Ovary (tissue), 7 donors: ENCODE measurements at regions not wholly inside any gene's neighbourhood (a gene's known extent, or its start where the extent isn't known, plus 50 kb on each side); places are given as distances from the start of the nearest gene placed in this dataset.

Source experiments
- DNase-seq, 5 donors: peaks; one replicate each; pipeline ENCODE4 v3.0.0-alpha.2; 2019 to 2020
- H3K27ac ChIP-seq, 2 donors: fragments of 200-600 bp; one replicate each; pipeline versions ENCODE4 v1.5.1 to v1.8.0; 2019 to 2022
- H3K27me3 ChIP-seq: fragments of 200-600 bp; one replicate; pipeline ENCODE4 v1.8.0; 2022
- H3K36me3 ChIP-seq: fragments of 200-600 bp; sonication (generic); one replicate; pipeline ENCODE4 v1.5.1; 2019
- H3K4me1 ChIP-seq: one replicate; pipeline ENCODE4 v1.8.1; 2013; ENCODE audit warnings: mild to moderate bottlenecking, moderate library complexity; ENCODE audit not compliant: insufficient read depth
- H3K4me3 ChIP-seq: fragments of 200-600 bp; sonication (generic); one replicate; pipeline ENCODE4 v1.5.1; 2017
- H3K9me3 ChIP-seq, 2 donors: fragments of 200-600 bp in 1 of 2; sonication (generic) in 1 of 2; one replicate each; pipeline versions ENCODE4 v1.5.1 to v1.8.1; 2013 to 2019; ENCODE audit warnings: mild to moderate bottlenecking in 1 of 2, moderate library complexity in 1 of 2
- EP300 ChIP-seq: sonication (generic); formaldehyde crosslinking; IDR thresholded peaks from one replicate; pipeline ENCODE4 v1.6.1; 2017; ENCODE audit warnings: antibody characterized with exemption
- POLR2A ChIP-seq: fragments of 450-650 bp; IDR thresholded peaks from one replicate; pipeline ENCODE4 v1.6.1; 2017; ENCODE audit warnings: antibody characterized with exemption, mild to moderate bottlenecking, moderate library complexity
- whole genome bisulfite sequencing, 3 donors: extraction: QIAGEN DNeasy Blood & Tissue Kit in 1 of 3; methylation state at CpG; one replicate each; pipeline versions ENCODE4 v1.1.5 to v1.1.7; 2013 to 2017; 5-methylcytosine and 5-hydroxymethylcytosine counted together
- intact Hi-C, 4 donors: fragments of 100-400 bp; cut with DNase I; formaldehyde crosslinking; loops; one replicate each; pipeline versions ENCODE4 v1.11.0 to v1.15.1; 2022 to 2023
- TF ChIP-seq, protein P1 (sequence below), 3 donors: fragments of 450-650 bp in 2 of 3; fragments of 200-600 bp in 1 of 3; IDR thresholded peaks; one replicate each; pipeline versions ENCODE4 v1.5.1 to v1.8.0; 2016 to 2022; ENCODE audit warnings: antibody characterized with exemption in 3 of 3, mild to moderate bottlenecking in 1 of 3
- donor health status: DM: no; HTN: no; CAD: no; lungs with moderate emphysema.
- donor health status: DM: no; HTN: no; CAD: no.
- donor health status: Bipolar disorder and iron deficiency.
- donor health status: DM: no; HTN: no; CAD: no.
- donor health status: DM: yes; HTN: yes; CAD: no.

DNA sequence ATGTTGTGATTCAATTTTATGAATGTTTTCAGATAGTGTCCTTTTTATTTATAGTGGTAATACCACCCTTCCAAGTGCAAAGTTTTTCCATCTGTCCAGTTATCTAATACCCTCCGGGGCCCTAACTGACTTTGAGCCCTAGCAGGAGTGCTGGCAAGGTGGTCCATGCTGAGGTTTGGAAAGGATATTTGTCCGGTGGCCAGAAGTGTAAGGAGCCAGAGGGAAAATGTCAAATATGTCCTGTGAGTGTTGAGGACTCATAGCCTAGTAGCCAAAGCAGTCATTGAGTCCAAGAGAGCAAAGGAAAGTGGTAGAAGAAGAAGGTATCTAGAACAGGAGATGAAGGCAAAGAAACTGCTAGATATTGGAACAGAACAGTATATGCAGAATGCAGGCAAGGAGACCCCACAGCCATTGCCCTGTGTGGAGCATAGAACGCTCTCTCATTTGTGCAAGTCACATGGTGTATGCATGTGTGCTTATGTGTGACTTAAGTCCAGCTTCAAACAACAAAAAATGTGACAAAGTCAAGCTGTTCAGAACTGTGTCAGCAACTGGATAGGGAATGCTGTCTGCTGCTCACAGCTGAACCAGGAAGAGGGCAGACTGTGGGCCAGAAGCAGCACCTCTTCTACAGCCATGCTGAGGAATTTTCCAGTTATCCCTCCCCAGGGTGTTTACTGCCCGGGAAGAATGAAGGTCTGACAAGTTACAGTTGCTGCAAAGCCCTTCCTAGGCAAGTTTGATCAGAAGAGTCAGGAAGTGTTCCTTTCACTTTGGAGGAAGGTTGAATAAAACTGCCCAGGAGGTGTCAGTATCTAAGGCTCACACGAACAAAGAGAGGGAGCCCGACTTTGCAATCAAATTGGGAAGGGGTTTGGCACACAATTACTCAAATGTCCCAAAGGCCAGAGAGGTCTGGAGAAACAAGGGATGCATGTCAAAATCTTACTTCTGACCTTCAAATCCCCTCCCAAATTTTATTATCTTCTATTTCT lies 463.3 kb upstream of the DMAC1 start:
- intact Hi-C loops, result no loop called here
- TF ChIP-seq POLR2A (no peak), EP300 (no peak)
- TF ChIP-seq, protein P1, sequence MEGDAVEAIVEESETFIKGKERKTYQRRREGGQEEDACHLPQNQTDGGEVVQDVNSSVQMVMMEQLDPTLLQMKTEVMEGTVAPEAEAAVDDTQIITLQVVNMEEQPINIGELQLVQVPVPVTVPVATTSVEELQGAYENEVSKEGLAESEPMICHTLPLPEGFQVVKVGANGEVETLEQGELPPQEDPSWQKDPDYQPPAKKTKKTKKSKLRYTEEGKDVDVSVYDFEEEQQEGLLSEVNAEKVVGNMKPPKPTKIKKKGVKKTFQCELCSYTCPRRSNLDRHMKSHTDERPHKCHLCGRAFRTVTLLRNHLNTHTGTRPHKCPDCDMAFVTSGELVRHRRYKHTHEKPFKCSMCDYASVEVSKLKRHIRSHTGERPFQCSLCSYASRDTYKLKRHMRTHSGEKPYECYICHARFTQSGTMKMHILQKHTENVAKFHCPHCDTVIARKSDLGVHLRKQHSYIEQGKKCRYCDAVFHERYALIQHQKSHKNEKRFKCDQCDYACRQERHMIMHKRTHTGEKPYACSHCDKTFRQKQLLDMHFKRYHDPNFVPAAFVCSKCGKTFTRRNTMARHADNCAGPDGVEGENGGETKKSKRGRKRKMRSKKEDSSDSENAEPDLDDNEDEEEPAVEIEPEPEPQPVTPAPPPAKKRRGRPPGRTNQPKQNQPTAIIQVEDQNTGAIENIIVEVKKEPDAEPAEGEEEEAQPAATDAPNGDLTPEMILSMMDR (IDR thresholded peaks at IDR 0.05), result no peak
- H3K27ac ChIP-seq, result peak overlapping the region in 1 of 2 donors; percentile 33
- DNase-seq, result peak in 3 of 5 donors; percentile 11 to 50 (median 39)
- H3K36me3 ChIP-seq, result no peaks in the 10 kb centered on the region
- H3K4me3 ChIP-seq, result no peak overlapping the region
- 25 to 34% (median 26%) methylated on average over 6 of the region's 6 CpGs for WGBS, 3 donors
- H3K9me3 ChIP-seq, result no peaks in the 10 kb centered on the region
- H3K4me1 ChIP-seq, result peaks cover 13% of the 10 kb centered on the region
- no peaks in the 10 kb centered on the region for H3K27me3 ChIP-seq

DNA sequence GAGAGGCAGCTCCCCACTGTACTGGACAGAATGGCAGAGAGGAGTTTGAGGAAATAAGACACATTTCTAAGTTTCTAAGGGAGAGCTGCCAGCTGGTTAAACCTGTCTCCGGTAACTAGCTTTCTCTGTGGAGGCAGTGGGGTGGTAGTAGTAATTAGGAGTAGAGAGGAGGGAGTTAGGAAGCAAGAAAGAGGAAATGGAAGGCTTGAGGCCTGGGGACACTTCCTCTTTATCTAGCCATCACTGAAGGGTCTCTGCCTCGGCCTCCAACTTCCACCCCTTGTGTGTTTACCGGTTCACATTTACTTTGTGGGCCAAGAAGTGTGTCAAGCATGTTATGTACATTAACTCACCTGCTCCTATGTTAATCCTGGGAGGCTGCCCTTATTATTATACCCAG lies 462.2 kb upstream of the DMAC1 start:
- H3K27ac ChIP-seq, result peak overlapping the region in 1 of 2 donors; percentile 33
- H3K4me1 ChIP-seq, result peaks cover 11% of the 10 kb centered on the region
- TF ChIP-seq POLR2A (no peak), EP300 (no peak)
- TF ChIP-seq, protein P1 (IDR thresholded peaks at IDR 0.05), result no peak
- no peaks in the 10 kb centered on the region for H3K9me3 ChIP-seq
- DNase-seq, result no peak
- WGBS, 3 donors, result 92 to 97% (median 95%) methylated on average over 3 of the region's 3 CpGs
- H3K4me3 ChIP-seq, result no peak overlapping the region
- H3K36me3 ChIP-seq, result no peaks in the 10 kb centered on the region
- no peaks in the 10 kb centered on the region for H3K27me3 ChIP-seq
- intact Hi-C loops, result no loop called here

DNA sequence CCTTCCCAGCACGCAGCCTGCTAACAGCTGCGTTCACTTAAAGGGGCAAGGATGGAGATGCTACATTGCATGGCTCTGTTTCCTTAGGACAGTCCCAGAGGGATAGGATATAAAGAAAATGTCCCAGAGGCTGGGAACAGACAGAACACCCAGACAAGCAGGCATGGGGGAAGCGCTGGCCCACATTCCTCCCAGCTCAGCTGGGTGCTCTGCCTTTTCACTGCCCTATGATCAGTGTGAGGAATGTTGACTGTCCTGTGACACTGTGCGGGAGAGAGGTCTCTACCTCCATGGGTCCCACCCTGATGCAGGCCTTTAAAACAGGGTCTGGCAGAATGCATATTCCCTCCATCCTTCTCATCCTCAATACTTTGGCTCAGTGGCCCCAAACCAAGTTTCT lies 459.4 kb upstream of the DMAC1 start:
- DNase-seq, result no peak
- intact Hi-C loops, result no loop called here
- no peak overlapping the region for H3K27ac ChIP-seq
- H3K27me3 ChIP-seq, result no peaks in the 10 kb centered on the region
- H3K4me3 ChIP-seq, result no peak overlapping the region
- no peaks in the 10 kb centered on the region for H3K36me3 ChIP-seq
- TF ChIP-seq, protein P1 (IDR thresholded peaks at IDR 0.05), result no peak
- TF ChIP-seq EP300 (no peak), POLR2A (no peak)
- WGBS, 3 donors, result 91 to 94% (median 93%) methylated on average over 4 of the region's 4 CpGs
- no peaks in the 10 kb centered on the region for H3K9me3 ChIP-seq
- peaks cover 11% of the 10 kb centered on the region for H3K4me1 ChIP-seq

DNA sequence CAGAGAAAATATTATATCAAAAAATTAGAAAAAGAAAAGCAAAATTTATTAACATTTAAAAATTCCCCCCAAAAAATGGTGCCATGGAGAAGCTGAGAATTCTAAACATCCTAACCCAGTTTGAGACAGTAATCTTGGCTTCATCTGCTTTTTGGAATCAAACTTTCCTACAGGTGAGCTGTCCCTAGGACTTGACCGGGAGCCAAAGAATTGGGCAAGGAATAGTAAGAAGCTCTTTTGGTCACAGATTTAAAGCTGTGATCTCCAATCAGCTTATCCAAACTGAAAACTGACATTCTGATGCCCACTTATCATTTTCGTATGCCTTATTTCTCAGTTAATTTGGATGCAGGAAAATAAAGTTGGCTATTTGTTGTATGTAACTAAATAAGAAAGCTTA lies 457.3 kb upstream of the DMAC1 start:
- peaks cover 3% of the 10 kb centered on the region for H3K4me1 ChIP-seq

More for the DNA sequence above, 457.3 kb upstream of the DMAC1 start:
- intact Hi-C loops, result no loop called here
- 87 to 92% (median 91%) methylated on average over 2 of the region's 2 CpGs for WGBS, 3 donors
- no peak for TF ChIP-seq POLR2A
- TF ChIP-seq, protein P1 (IDR thresholded peaks at IDR 0.05), result no peak
- TF ChIP-seq EP300, result no peak
- Histone ChIP-seq H3K27ac (no peak overlapping the region), H3K4me3 (no peak overlapping the region), H3K27me3 (no peaks in the 10 kb centered on the region), H3K36me3 (no peaks in the 10 kb centered on the region), H3K9me3 (no peaks in the 10 kb centered on the region)
- no peak for DNase-seq
